ENCODE measurements at regions not wholly inside any gene's neighbourhood (a gene's known extent, or its start where the extent isn't known, plus 50 kb on each side); places are given as distances from the start of the nearest gene placed in this dataset.

DNA sequence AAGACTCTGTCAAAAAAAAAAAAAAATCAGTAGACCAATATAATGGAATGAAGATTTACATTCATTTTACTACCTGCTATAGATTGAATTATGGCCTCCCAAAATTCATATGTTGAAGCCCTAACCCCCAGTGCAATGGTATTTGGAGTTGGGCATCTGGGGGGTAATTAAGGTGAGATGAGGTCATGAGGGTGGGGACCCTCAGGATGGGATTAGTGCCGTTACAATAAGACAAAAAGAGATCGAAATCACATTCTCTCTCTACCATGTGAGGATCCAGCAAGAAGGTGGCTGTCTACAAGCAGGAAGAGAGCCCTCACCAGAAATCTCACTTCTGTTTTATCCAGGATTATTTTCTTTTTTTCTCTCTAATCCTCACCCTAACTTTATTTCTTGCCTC is 100.6 kb upstream of the LOC128125822 start:
- in situ Hi-C loops (cut with MboI; ENCODE audit: low sequenced_read_pairs in 4 of 4), result no loop called here
- intact Hi-C loops (cut with DNase I; ENCODE audit: low total_unique reads), result no loop called here

DNA sequence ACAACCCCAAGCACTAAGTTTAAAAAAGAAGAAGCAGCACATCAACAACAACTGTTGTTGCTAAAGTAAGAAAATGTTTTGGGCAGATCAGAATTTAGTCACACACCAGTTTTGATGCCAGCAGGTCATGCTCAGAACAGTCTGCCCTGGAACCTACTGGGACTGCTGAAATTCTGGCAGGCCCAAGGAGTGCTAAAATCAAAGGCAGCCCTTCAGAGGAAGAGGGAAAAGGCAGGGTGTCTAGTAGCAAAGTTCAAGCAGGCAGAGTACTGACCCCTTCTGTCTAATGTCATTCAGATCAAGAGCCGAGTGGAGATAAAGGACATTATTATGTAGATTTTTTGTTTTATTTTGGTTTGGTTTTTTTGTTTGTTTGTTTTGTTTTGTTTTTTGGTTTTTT is 96.6 kb upstream of the LOC128125822 start:
- Histone ChIP-seq H3K36me3 (no peaks in the 10 kb centered on the region), H3K4me3 (peak overlapping the region in 1 of 4 donors; percentile 7), H3K9me3 (no peaks in the 10 kb centered on the region), H3K27me3 (no peaks in the 10 kb centered on the region), H3K4me1 (peaks cover 15 to 21% of the 10 kb centered on the region in 2 donors), H3K27ac (peak overlapping the region; percentile 86 to 95 (median 92))
- DNase-seq (peak; percentile 79 to 83), ATAC-seq (peak; percentile 97 to 99)
- TF ChIP-seq POLR2A (IDR thresholded peaks at IDR 0.05), result peak in 1 of 2 donors; percentile 51
- TF ChIP-seq, protein P1, sequence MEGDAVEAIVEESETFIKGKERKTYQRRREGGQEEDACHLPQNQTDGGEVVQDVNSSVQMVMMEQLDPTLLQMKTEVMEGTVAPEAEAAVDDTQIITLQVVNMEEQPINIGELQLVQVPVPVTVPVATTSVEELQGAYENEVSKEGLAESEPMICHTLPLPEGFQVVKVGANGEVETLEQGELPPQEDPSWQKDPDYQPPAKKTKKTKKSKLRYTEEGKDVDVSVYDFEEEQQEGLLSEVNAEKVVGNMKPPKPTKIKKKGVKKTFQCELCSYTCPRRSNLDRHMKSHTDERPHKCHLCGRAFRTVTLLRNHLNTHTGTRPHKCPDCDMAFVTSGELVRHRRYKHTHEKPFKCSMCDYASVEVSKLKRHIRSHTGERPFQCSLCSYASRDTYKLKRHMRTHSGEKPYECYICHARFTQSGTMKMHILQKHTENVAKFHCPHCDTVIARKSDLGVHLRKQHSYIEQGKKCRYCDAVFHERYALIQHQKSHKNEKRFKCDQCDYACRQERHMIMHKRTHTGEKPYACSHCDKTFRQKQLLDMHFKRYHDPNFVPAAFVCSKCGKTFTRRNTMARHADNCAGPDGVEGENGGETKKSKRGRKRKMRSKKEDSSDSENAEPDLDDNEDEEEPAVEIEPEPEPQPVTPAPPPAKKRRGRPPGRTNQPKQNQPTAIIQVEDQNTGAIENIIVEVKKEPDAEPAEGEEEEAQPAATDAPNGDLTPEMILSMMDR (IDR thresholded peaks at IDR 0.05 in 4 of 5, conservative IDR thresholded peaks at IDR 0.05 in 1 of 5), result no peak
- in situ Hi-C loops (cut with MboI; ENCODE audit: low sequenced_read_pairs in 4 of 4) (no loop called here), intact Hi-C loops (cut with DNase I; ENCODE audit: low total_unique reads) (loop anchor here (2.0 to 5.0 kb wide), 4 partner anchors 23 to 123 kb away; partner anchors contain the start of genes LOC128125822 and PTP4A1)

More for the DNA sequence above, 100.6 kb upstream of the LOC128125822 start:
- no peaks in the 10 kb centered on the region for H3K27me3 ChIP-seq
- H3K4me3 ChIP-seq, result no peak overlapping the region
- DNase-seq, result no peak
- TF ChIP-seq, protein P1 (IDR thresholded peaks at IDR 0.05 in 4 of 5, conservative IDR thresholded peaks at IDR 0.05 in 1 of 5), result no peak
- no peak for TF ChIP-seq POLR2A (IDR thresholded peaks at IDR 0.05)
- H3K9me3 ChIP-seq, result no peaks in the 10 kb centered on the region
- no peaks in the 10 kb centered on the region for H3K36me3 ChIP-seq
- ATAC-seq, result no peak
- peaks cover 15 to 19% of the 10 kb centered on the region in 2 donors for H3K4me1 ChIP-seq
- H3K27ac ChIP-seq, result no peak overlapping the region

DNA sequence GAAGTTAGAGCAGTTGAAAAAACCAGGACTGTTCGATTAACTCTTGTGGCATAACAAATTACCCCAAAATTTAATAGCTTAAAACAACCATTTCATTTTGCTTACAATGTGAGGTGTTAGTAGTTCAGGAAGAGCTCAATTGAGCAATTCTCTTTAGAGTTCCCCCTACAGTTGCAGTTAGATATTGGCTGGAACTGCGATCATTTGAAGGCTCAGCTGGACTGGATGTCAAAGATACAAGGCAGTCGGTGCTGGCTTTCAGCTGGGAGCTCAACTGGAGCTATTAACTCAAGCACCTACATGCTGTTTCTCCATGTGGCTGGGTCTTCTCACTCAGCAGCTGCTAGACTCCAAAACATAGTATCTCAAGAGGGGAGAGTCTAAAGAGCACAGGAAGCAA is 96.0 kb upstream of the LOC128125822 start:
- H3K9me3 ChIP-seq, result no peaks in the 10 kb centered on the region
- DNase-seq (peak; percentile 11 to 43), ATAC-seq (peak; percentile 62 to 70)
- in situ Hi-C loops (cut with MboI; ENCODE audit: low sequenced_read_pairs in 4 of 4) (no loop called here), intact Hi-C loops (cut with DNase I; ENCODE audit: low total_unique reads) (loop anchor here (2.0 to 5.0 kb wide), 2 partner anchors 51 to 124 kb away; no protein-coding TSS in a partner anchor)
- H3K27me3 ChIP-seq, result no peaks in the 10 kb centered on the region
- H3K27ac ChIP-seq, result peak overlapping the region; percentile 86 to 95 (median 92)
- peaks cover 15 to 21% of the 10 kb centered on the region in 2 donors for H3K4me1 ChIP-seq
- H3K36me3 ChIP-seq, result no peaks in the 10 kb centered on the region
- TF ChIP-seq POLR2A (IDR thresholded peaks at IDR 0.05), result no peak
- TF ChIP-seq, protein P1 (IDR thresholded peaks at IDR 0.05 in 4 of 5, conservative IDR thresholded peaks at IDR 0.05 in 1 of 5), result peak in 2 of 5 experiments; percentile 12 to 17
- peak overlapping the region in 1 of 4 donors; percentile 5 for H3K4me3 ChIP-seq

DNA sequence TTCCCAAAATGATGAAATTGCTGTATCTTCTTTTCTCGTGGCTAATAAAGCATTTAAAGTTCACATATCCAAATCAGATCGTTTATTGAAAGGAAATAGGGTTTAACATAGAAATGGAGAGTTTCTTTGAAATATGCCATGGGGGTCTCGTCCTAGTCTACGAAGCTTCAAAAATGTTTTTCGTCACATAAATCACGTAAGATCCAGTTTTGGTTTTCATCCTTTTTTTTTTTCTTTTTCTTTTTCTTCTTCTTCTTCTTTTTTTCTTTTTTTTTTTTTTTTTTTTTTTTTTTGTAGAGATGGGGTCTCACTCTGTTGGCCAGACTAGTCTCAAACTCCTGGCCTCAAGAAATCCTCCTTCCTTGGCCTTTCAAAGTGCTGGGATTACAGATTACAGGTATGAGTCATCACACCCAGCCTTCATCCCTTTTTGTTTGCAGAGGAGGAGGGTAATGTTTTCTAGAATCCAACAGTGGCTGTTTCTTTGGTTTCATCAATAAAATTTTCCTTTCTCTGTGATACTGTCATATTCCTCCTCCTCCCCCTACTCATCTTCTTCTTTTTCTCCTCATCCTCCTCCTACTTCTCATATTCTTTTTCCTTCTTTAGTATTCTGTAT is 94.7 kb upstream of the LOC128125822 start:
- H3K4me1 ChIP-seq, result peaks cover 15 to 21% of the 10 kb centered on the region in 2 donors
- in situ Hi-C loops (cut with MboI; ENCODE audit: low sequenced_read_pairs in 4 of 4) (no loop called here), intact Hi-C loops (cut with DNase I; ENCODE audit: low total_unique reads) (loop anchor here (2.0 to 5.0 kb wide), 2 partner anchors 50 to 125 kb away; no protein-coding TSS in a partner anchor)
- ATAC-seq (no peak), DNase-seq (no peak)
- H3K27me3 ChIP-seq, result no peaks in the 10 kb centered on the region
- H3K27ac ChIP-seq, result peak overlapping the region in 1 of 4 donors; percentile 95
- no peak overlapping the region for H3K4me3 ChIP-seq
- no peaks in the 10 kb centered on the region for H3K9me3 ChIP-seq
- H3K36me3 ChIP-seq, result no peaks in the 10 kb centered on the region
- no peak for TF ChIP-seq POLR2A (IDR thresholded peaks at IDR 0.05)
- TF ChIP-seq, protein P1 (IDR thresholded peaks at IDR 0.05 in 4 of 5, conservative IDR thresholded peaks at IDR 0.05 in 1 of 5), result no peak
